ENCODE measurements at regions not wholly inside any gene's neighbourhood (a gene's known extent, or its start where the extent isn't known, plus 50 kb on each side); places are given as distances from the start of the nearest gene placed in this dataset.

- TF ChIP-seq RAD21 (IDR thresholded peaks at IDR 0.05 in 1 of 2, conservative IDR thresholded peaks at IDR 0.05 in 1 of 2; ENCODE audit: low read depth in 2 of 2, low read length in 2 of 2) (no peak), POLR2A (IDR thresholded peaks at IDR 0.05; ENCODE audit: control extremely low read depth in 1 of 2, low read depth in 2 of 2, low read length in 2 of 2) (no peak), CBX8 (IDR thresholded peaks at IDR 0.05; ENCODE audit: borderline replicate concordance, low read depth, low read length) (no peak), CTCF (IDR thresholded peaks at IDR 0.05; ENCODE audit: control extremely low read depth in 1 of 3, insufficient read depth in 1 of 3, low read depth in 1 of 3, low read length in 3 of 3) (no peak)
These were observed 569.5 kb downstream of the PSAT1 start for GRCh38 chr9:78866207-78867132.
